BLaER1 treated with 17β-estradiol and CSF1 and Interleukin-3, amounts not matched to agents 10 nM and 100 nM (cell line): ENCODE measurements at regions not wholly inside any gene's neighbourhood (a gene's known extent, or its start where the extent isn't known, plus 50 kb on each side); places are given as distances from the start of the nearest gene placed in this dataset.
"Not testable (repeated sequence)": the region's sequence is repeated elsewhere in the genome, so short reads cannot be mapped to it uniquely, and the experiment has no call there.

ENCODE experiments used
- H3K27ac ChIP-seq, 11 experiments: shearing (Covaris generic); formaldehyde crosslinking; 2 replicates each; pipeline ENCODE4 v1.8.1; 2022
- H3K27me3 ChIP-seq, 11 experiments: shearing (Covaris generic); formaldehyde crosslinking; 2 replicates each; pipeline ENCODE4 v1.8.1; 2022
- H3K36me3 ChIP-seq, 11 experiments: shearing (Covaris generic); formaldehyde crosslinking; 2 replicates each; pipeline ENCODE4 v1.8.1; 2022
- H3K4me1 ChIP-seq, 10 experiments: shearing (Covaris generic); formaldehyde crosslinking; 2 replicates each; pipeline ENCODE4 v1.8.1; 2022
- H3K4me2 ChIP-seq, 11 experiments: shearing (Covaris generic); formaldehyde crosslinking; 2 replicates each; pipeline ENCODE4 v1.8.1; 2022
- H3K4me3 ChIP-seq, 10 experiments: shearing (Covaris generic); formaldehyde crosslinking; 2 replicates each; pipeline ENCODE4 v1.8.1; 2022
- H3K9ac ChIP-seq, 11 experiments: shearing (Covaris generic); formaldehyde crosslinking; 2 replicates each; pipeline ENCODE4 v1.8.1; 2022
- H3K9me3 ChIP-seq, 11 experiments: shearing (Covaris generic); formaldehyde crosslinking; replicated peaks in 1 of 11; 2 replicates each; pipeline ENCODE4 v1.8.1; 2022
- H4K20me1 ChIP-seq, 11 experiments: shearing (Covaris generic); formaldehyde crosslinking; 2 replicates each; pipeline ENCODE4 v1.8.1; 2022
- Cebpa-rat ChIP-seq, 11 experiments: shearing (Covaris generic); IDR thresholded peaks; 2 replicates each; pipeline ENCODE4 v1.8.1; 2022

DNA sequence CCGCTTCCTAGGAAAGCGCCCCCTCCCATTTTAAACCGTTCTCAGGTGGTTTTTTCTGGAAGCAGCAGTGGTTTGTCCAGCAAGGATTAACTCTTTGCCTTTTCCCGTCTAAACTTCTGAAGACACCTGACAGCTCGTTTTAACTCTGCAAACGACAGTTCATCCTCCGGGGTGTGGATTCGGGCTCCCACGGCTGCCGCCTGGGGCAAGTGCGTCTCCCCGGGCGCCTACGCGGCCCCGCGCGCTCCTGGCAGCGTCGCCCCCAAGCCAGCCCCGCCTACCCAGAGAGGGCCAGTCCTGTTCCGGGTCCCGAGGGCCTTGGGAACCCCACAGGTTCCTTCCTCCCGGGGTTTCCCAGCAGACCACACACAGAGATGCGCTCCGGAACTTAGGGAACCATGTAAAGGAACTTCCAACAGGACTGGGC lies 54.4 kb downstream of the PRR18 start:
- Histone ChIP-seq H3K36me3 (no peaks in the 10 kb centered on the region), H3K9ac (peak overlapping the region in 5 of 11 experiments; percentile 44 to 73 (median 52); a peak in 8 of 22 replicates), H3K27ac (no peak overlapping the region; a peak in 1 of 22 replicates), H4K20me1 (peaks cover 0 to 8% (median 0%) of the 10 kb centered on the region in 11 experiments; a peak in 3 of 22 replicates), H3K9me3 (peaks cover 0 to 4% (median 0%) of the 10 kb centered on the region in 11 experiments; a peak in 2 of 22 replicates), H3K27me3 (peaks cover 33 to 44% (median 37%) of the 10 kb centered on the region in 11 experiments), H3K4me1 (peaks cover 22 to 47% (median 40%) of the 10 kb centered on the region in 10 experiments), H3K4me2 (peak overlapping the region; percentile 90 to 99 (median 96)), H3K4me3 (peak overlapping the region; percentile 53 to 75 (median 62))
- no peak for TF ChIP-seq Cebpa-rat (IDR thresholded peaks at IDR 0.05)

DNA sequence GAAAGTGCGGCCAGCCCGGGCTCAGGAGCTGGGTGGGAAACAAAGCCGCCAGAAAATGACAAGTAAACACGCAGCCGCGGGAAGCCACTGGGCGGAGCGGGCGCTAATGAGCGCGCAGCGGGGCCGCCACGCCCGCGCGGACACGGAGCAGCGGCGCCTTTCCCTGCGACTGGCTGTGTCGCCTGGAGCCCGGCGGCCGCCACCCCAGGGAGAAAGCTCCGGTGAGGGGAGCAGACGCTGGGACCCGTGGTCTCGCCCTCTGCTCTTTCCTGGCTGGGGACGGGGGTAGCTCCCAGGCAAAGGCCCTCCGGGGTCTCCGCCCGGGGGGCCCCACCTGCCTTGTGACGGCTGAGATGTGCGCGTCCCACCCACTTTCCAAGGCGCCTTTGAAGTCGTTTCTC lies 54.9 kb downstream of the PRR18 start:
- Histone ChIP-seq H3K27me3 (peaks cover 33 to 44% (median 37%) of the 10 kb centered on the region in 11 experiments), H3K9ac (peak overlapping the region in 10 of 11 experiments; percentile 2 to 73 (median 48); a peak in 15 of 22 replicates), H3K9me3 (peaks cover 0 to 4% (median 0%) of the 10 kb centered on the region in 11 experiments; a peak in 2 of 22 replicates), H3K4me3 (peak overlapping the region; percentile 53 to 75 (median 62)), H3K4me1 (peaks cover 17 to 41% (median 35%) of the 10 kb centered on the region in 10 experiments), H3K27ac (no peak overlapping the region; a peak in 1 of 22 replicates), H3K4me2 (peak overlapping the region; percentile 90 to 99 (median 96)), H3K36me3 (no peaks in the 10 kb centered on the region), H4K20me1 (peaks cover 0 to 8% (median 0%) of the 10 kb centered on the region in 11 experiments; a peak in 3 of 22 replicates)
- no peak for TF ChIP-seq Cebpa-rat (IDR thresholded peaks at IDR 0.05)

DNA sequence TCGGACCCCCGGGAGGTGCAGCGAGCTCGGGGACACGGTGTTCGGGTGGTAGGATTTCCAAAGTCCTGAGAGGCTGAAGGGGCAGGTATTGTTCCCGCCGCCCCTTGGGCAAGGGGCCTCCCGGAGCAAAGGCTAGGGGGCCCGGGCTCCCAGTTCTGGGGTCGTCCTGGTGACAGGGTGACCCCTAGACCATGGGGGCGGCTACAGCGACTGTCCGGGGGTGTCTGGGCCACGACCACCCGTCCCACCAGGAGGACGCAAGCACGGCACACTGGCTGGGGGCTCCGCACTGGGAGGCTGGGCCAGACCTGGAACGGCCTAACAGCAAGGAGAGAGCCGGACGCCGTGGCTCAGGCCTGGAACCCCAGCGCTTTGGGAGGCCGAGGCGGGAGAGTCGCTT lies 55.6 kb downstream of the PRR18 start:
- Histone ChIP-seq H4K20me1 (peaks cover 0 to 8% (median 0%) of the 10 kb centered on the region in 11 experiments; a peak in 3 of 22 replicates), H3K4me2 (peak overlapping the region; percentile 90 to 99 (median 96); a peak in 18 of 22 replicates), H3K27ac (no peak overlapping the region), H3K27me3 (peaks cover 33 to 44% (median 37%) of the 10 kb centered on the region in 11 experiments), H3K4me1 (peaks cover 11 to 36% (median 31%) of the 10 kb centered on the region in 10 experiments), H3K9me3 (peaks cover 0 to 4% (median 0%) of the 10 kb centered on the region in 11 experiments; a peak in 2 of 22 replicates), H3K36me3 (no peaks in the 10 kb centered on the region), H3K4me3 (peak overlapping the region in 4 of 10 experiments; percentile 53 to 66 (median 62); a peak in 5 of 20 replicates), H3K9ac (no peak overlapping the region)
- no peak for TF ChIP-seq Cebpa-rat (IDR thresholded peaks at IDR 0.05)

DNA sequence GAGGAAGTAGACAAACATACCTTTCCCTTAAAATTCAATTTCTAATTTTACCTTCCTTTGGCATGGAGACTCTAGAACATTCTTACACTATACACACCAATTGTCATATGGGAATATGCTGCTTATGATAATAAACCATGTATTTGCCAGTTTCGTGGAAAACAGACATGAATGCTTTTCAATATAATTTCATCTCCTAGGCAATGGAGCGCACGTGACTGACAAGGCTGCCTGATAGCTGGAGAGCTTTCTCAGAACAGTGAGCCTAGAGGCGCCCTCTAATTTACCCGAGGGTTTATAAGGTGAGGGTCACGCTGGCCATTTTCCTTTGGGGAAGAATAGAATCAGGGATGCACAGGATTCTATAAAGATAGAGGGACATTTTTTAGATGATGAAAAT lies 56.5 kb downstream of the PRR18 start:
- H3K4me1 ChIP-seq: peaks cover 8 to 36% (median 28%) of the 10 kb centered on the region in 10 experiments; a peak in 19 of 20 replicates
- H3K27ac ChIP-seq: no peak overlapping the region
- peaks cover 0 to 8% (median 0%) of the 10 kb centered on the region in 11 experiments; a peak in 3 of 22 replicates for H4K20me1 ChIP-seq
- no peak for TF ChIP-seq Cebpa-rat (IDR thresholded peaks at IDR 0.05)
- H3K9me3 ChIP-seq: no peaks in the 10 kb centered on the region; a peak in 1 of 22 replicates
- H3K27me3 ChIP-seq: peaks cover 33 to 44% (median 37%) of the 10 kb centered on the region in 11 experiments
- no peaks in the 10 kb centered on the region for H3K36me3 ChIP-seq
- no peak overlapping the region for H3K9ac ChIP-seq
- H3K4me3 ChIP-seq: no peak overlapping the region
- H3K4me2 ChIP-seq: peak overlapping the region in 10 of 11 experiments; percentile 21 to 97 (median 54); a peak in 18 of 22 replicates

GRCh38 chr6:166251211-166251610 lies 57.0 kb downstream of the PRR18 start:
- H3K9ac ChIP-seq: no peak overlapping the region
- no peak for TF ChIP-seq Cebpa-rat (IDR thresholded peaks at IDR 0.05)
- H3K36me3 ChIP-seq: no peaks in the 10 kb centered on the region
- peaks cover 8 to 36% (median 28%) of the 10 kb centered on the region in 10 experiments; a peak in 19 of 20 replicates for H3K4me1 ChIP-seq
- H3K9me3 ChIP-seq: no peaks in the 10 kb centered on the region; a peak in 1 of 22 replicates
- peaks cover 0 to 8% (median 0%) of the 10 kb centered on the region in 11 experiments; a peak in 3 of 22 replicates for H4K20me1 ChIP-seq
- no peak overlapping the region for H3K27ac ChIP-seq
- H3K27me3 ChIP-seq: peaks cover 33 to 39% (median 37%) of the 10 kb centered on the region in 11 experiments
- no peak overlapping the region for H3K4me3 ChIP-seq
- peak overlapping the region in 10 of 11 experiments; percentile 21 to 97 (median 54); a peak in 18 of 22 replicates for H3K4me2 ChIP-seq

- H4K20me1 ChIP-seq, H3K36me3 ChIP-seq, H3K4me3 ChIP-seq, H3K9me3 ChIP-seq, H3K4me2 ChIP-seq, H3K27ac ChIP-seq, H3K9ac ChIP-seq: not testable (repeated sequence)
- peaks cover 11 to 47% (median 38%) of the 10 kb centered on the region in 10 experiments for H3K4me1 ChIP-seq
- H3K27me3 ChIP-seq: peaks cover 17 to 21% (median 19%) of the 10 kb centered on the region in 11 experiments
Observed at GRCh38 chr6:166249061-166249785, 59.0 kb downstream of the PRR18 start.

DNA sequence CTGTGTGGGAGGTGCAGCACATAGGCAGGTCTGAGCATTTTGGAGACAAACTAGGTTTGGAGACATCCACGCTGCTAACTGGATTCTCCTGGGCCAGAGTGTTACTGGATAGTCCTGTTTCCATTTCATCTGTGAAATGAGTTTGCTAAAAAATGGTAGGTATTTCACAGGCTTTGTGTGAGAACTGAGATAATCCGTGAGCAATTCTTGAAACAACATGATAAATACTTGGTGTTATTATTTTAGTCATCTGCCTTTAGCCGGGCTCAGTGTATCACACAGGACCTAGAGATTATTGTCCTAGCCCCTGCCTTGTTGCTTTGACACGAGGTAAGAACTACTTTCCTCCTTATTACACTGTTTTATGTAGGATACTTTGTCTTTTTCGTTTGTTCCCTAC lies 63.0 kb downstream of the PRR18 start:
- Histone ChIP-seq H3K27ac (no peak overlapping the region), H3K4me3 (no peak overlapping the region), H4K20me1 (no peaks in the 10 kb centered on the region), H3K36me3 (no peaks in the 10 kb centered on the region), H3K4me1 (peaks cover 10 to 20% (median 18%) of the 10 kb centered on the region in 10 experiments), H3K9me3 (no peaks in the 10 kb centered on the region), H3K4me2 (peak overlapping the region in 10 of 11 experiments; percentile 59 to 82 (median 78); a peak in 17 of 22 replicates), H3K9ac (no peak overlapping the region), H3K27me3 (peaks cover 0 to 6% (median 0%) of the 10 kb centered on the region in 11 experiments; a peak in 2 of 22 replicates)
- TF ChIP-seq Cebpa-rat (IDR thresholded peaks at IDR 0.05): no peak

DNA sequence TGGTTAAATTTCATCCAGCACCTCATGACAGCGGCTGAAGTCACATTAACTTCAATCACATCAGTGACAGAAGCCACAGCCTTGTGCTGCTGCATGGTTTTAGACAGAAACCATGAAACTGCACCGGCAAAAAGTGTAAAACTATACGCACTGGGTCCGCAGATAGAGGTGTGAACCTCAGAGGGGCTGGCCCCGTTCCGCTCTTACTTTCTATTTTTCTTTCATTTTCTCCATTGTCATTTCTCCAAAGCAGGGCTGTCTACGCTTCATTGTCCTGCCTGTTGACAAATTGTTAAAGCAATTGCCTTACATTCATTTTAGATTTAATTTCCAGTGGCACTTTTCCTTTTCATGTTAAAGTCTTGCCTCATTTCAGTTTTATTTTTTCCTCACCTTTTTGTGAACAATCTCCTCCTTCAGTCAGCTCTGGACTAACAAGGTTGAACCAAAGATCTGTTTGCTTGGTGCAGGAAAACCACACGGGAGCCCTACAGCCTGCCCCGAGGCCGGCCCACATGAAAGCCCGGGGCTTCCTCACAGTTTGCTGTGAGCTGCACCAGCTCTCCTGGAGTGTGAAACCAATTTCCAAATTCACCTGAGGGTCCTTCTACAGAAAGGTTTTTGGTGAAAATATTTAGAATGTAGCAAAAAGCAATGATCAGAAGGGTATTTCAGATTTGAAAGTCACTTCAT lies 63.7 kb downstream of the PRR18 start:
- H4K20me1 ChIP-seq: no peaks in the 10 kb centered on the region
- no peak overlapping the region for H3K27ac ChIP-seq
- peaks cover 10 to 20% (median 18%) of the 10 kb centered on the region in 10 experiments for H3K4me1 ChIP-seq
- H3K4me3 ChIP-seq: peak overlapping the region in 1 of 10 experiments; percentile 20; a peak in 2 of 20 replicates
- H3K9me3 ChIP-seq: no peaks in the 10 kb centered on the region
- peak overlapping the region in 4 of 11 experiments; percentile 4 to 20 (median 12); a peak in 4 of 22 replicates for H3K9ac ChIP-seq
- peaks cover 0 to 6% (median 0%) of the 10 kb centered on the region in 11 experiments; a peak in 2 of 22 replicates for H3K27me3 ChIP-seq
- TF ChIP-seq Cebpa-rat (IDR thresholded peaks at IDR 0.05): no peak
- no peaks in the 10 kb centered on the region for H3K36me3 ChIP-seq
- H3K4me2 ChIP-seq: peak overlapping the region; percentile 59 to 82 (median 78)
